Testis (tissue), 2 donors: ENCODE measurements at regions not wholly inside any gene's neighbourhood (a gene's known extent, or its start where the extent isn't known, plus 50 kb on each side); places are given as distances from the start of the nearest gene placed in this dataset.

Experiments
- CTCF ChIP-seq, 3 experiments: fragments of 450-650 bp in 2 of 3; fragments of 200-600 bp in 1 of 3; sonication (generic) in 1 of 3; IDR thresholded peaks; one replicate each; pipeline ENCODE4 v1.5.1; 2016 to 2019; ENCODE audit warnings: antibody characterized with exemption in 3 of 3, mild to moderate bottlenecking in 2 of 3, moderate library complexity in 1 of 3
- POLR2A ChIP-seq: fragments of 450-650 bp; IDR thresholded peaks from one replicate; pipeline ENCODE4 v1.6.1; 2017; ENCODE audit warnings: antibody characterized with exemption, mild to moderate bottlenecking, moderate library complexity

- TF ChIP-seq POLR2A = no peak
- no peak for TF ChIP-seq CTCF (IDR thresholded peaks at IDR 0.05)
These were observed 212.3 kb downstream of the TFAP2A start for GRCh38 chr6:10202581-10202980.
